ENCODE measurements at regions not wholly inside any gene's neighbourhood (a gene's known extent, or its start where the extent isn't known, plus 50 kb on each side); places are given as distances from the start of the nearest gene placed in this dataset.

- Histone ChIP-seq H3K27ac (no peak overlapping the region), H3K9me3 (no peaks in the 10 kb centered on the region), H3K36me3 (ENCODE audit: low read depth, missing control alignments) (no peaks in the 10 kb centered on the region), H3K4me3 (no peak overlapping the region), H3K4me1 (no peaks in the 10 kb centered on the region), H3K27me3 (no peaks in the 10 kb centered on the region)
- 71 to 72% methylated on average over 4 of the region's 4 CpGs for WGBS, 2 donors
- intact Hi-C loops (cut with DNase I; ENCODE audit: low total_unique reads) = no loop called here
- TF ChIP-seq CTCF (IDR thresholded peaks at IDR 0.05) (no peak), POLR2A (IDR thresholded peaks at IDR 0.05) (no peak)
- no peak for DNase-seq
Measured at GRCh38 chr2:117537032-117537431, 277.5 kb upstream of the DDX18 start.

- intact Hi-C loops (cut with DNase I; ENCODE audit: low total_unique reads) = no loop called here
Measured at GRCh38 chr2:117551858-117552257, 262.6 kb upstream of the DDX18 start.

GRCh38 chr2:117553448-117553847, 261.0 kb upstream of the DDX18 start:
- WGBS, 2 donors = 69 to 72% methylated on average over 4 of the region's 4 CpGs

More at GRCh38 chr2:117551858-117552257, 262.6 kb upstream of the DDX18 start:
- H3K27ac ChIP-seq = no peak overlapping the region
- no peak for DNase-seq
- 68% methylated on average over 3 of the region's 3 CpGs for WGBS, 2 donors
- H3K4me3 ChIP-seq = no peak overlapping the region
- H3K9me3 ChIP-seq = no peaks in the 10 kb centered on the region
- H3K27me3 ChIP-seq = no peaks in the 10 kb centered on the region
- H3K4me1 ChIP-seq = no peaks in the 10 kb centered on the region
- H3K36me3 ChIP-seq (ENCODE audit: low read depth, missing control alignments) = no peaks in the 10 kb centered on the region
- TF ChIP-seq POLR2A (IDR thresholded peaks at IDR 0.05) (no peak), CTCF (IDR thresholded peaks at IDR 0.05) (no peak)

DNA sequence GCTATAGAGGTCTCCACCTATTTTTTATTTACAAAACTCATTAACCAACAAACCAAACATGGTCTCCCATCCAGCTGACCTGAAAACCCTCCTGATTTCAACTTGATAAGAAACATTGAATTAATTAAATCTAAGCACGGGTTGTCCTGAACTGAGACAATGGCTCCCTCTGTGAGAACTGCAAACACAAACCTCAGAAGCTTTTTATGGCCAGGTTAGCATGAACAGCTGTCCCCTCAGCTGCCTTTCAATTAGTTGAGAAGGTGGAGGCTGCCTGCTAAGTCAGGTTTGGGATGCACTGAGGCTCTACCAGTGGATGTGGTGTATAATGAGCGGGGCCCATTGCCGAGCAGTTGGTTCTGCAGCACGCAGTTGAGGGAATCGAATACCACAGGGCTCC, 258.5 kb upstream of the DDX18 start:
- H3K36me3 ChIP-seq (ENCODE audit: low read depth, missing control alignments) = no peaks in the 10 kb centered on the region

More at GRCh38 chr2:117553448-117553847, 261.0 kb upstream of the DDX18 start:
- no peaks in the 10 kb centered on the region for H3K27me3 ChIP-seq
- no peaks in the 10 kb centered on the region for H3K36me3 ChIP-seq (ENCODE audit: low read depth, missing control alignments)
- no peaks in the 10 kb centered on the region for H3K4me1 ChIP-seq
- DNase-seq = no peak
- intact Hi-C loops (cut with DNase I; ENCODE audit: low total_unique reads) = no loop called here
- no peaks in the 10 kb centered on the region for H3K9me3 ChIP-seq
- no peak overlapping the region for H3K4me3 ChIP-seq
- TF ChIP-seq POLR2A (IDR thresholded peaks at IDR 0.05) (no peak), CTCF (IDR thresholded peaks at IDR 0.05) (no peak)
- H3K27ac ChIP-seq = no peak overlapping the region

More for the DNA sequence above, 258.5 kb upstream of the DDX18 start:
- TF ChIP-seq POLR2A (IDR thresholded peaks at IDR 0.05) = no peak
- TF ChIP-seq CTCF (IDR thresholded peaks at IDR 0.05) = no peak
- no peaks in the 10 kb centered on the region for H3K9me3 ChIP-seq
- H3K27me3 ChIP-seq = no peaks in the 10 kb centered on the region
- DNase-seq = no peak
- no peak overlapping the region for H3K27ac ChIP-seq
- no peaks in the 10 kb centered on the region for H3K4me1 ChIP-seq
- no peak overlapping the region for H3K4me3 ChIP-seq
- WGBS, 2 donors = 86% methylated on average over 5 of the region's 5 CpGs
- intact Hi-C loops (cut with DNase I; ENCODE audit: low total_unique reads) = no loop called here
